ENCODE measurements at regions not wholly inside any gene's neighbourhood (a gene's known extent, or its start where the extent isn't known, plus 50 kb on each side); places are given as distances from the start of the nearest gene placed in this dataset.

DNA sequence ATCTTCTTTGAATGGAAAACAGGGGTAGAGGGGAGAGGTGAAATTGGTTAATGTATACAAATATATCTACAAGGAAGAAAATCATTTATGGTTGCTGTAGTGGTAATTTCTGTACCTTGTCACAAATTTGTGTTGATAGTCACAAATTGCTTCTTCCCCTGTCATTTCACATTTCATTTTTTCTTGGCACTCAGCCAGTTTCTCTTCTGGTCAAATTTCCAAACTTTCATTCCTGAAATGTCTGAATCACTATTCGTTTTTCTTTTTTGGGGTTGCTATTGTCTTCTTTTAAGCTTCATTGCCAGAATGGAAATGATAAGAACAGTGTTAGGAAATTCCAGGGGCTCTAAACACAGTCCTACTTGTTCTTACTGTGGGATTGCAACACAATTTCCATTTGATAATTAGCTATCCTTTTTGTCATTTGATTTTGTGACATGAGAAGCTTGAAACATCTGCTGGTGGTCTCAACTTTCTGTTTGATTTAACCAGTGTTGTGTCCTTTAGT is 136.0 kb upstream of the GCFC2 start:
- TF ChIP-seq, protein P1, sequence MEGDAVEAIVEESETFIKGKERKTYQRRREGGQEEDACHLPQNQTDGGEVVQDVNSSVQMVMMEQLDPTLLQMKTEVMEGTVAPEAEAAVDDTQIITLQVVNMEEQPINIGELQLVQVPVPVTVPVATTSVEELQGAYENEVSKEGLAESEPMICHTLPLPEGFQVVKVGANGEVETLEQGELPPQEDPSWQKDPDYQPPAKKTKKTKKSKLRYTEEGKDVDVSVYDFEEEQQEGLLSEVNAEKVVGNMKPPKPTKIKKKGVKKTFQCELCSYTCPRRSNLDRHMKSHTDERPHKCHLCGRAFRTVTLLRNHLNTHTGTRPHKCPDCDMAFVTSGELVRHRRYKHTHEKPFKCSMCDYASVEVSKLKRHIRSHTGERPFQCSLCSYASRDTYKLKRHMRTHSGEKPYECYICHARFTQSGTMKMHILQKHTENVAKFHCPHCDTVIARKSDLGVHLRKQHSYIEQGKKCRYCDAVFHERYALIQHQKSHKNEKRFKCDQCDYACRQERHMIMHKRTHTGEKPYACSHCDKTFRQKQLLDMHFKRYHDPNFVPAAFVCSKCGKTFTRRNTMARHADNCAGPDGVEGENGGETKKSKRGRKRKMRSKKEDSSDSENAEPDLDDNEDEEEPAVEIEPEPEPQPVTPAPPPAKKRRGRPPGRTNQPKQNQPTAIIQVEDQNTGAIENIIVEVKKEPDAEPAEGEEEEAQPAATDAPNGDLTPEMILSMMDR (IDR thresholded peaks at IDR 0.05; ENCODE audit: insufficient read depth, low read length, poor library complexity, severe bottlenecking) = no peak
- no peak for TF ChIP-seq EZH2phosphoT487 (conservative IDR thresholded peaks at IDR 0.05; ENCODE audit: low read length)
